WTC11 (cell line): ENCODE measurements at regions not wholly inside any gene's neighbourhood (a gene's known extent, or its start where the extent isn't known, plus 50 kb on each side); places are given as distances from the start of the nearest gene placed in this dataset.

ENCODE experiments used
- ATAC-seq: fragments of 200-7000 bp; cut with Tn5 transposase; 2 replicates; pipeline ENCODE4 v1.10.0; 2021; ENCODE audit warnings: mild to moderate bottlenecking, moderate library complexity
- CTCF ChIA-PET: fragments of 300-600 bp; sonication (Branson Sonifier 250); formaldehyde crosslinking; loops from one replicate; lab custom pipeline; 2021; ENCODE audit warnings: antibody characterized with exemption; lab: Charles Lee
- POLR2A ChIA-PET: fragments of 350-600 bp; sonication (Branson Sonifier 250); formaldehyde crosslinking; loops from one replicate; lab custom pipeline; 2021; ENCODE audit warnings: antibody characterized with exemption; lab: Charles Lee
- DNase-seq: peaks from one replicate; pipeline ENCODE4 v3.0.0; 2021; ENCODE audit warnings: low spot score
- H3K27ac Mint-ChIP-seq: 2 replicates; pipeline ENCODE4 v1.8.0; 2021; ENCODE audit warnings: mixed read lengths
- H3K27me3 Mint-ChIP-seq: 2 replicates; pipeline ENCODE4 v1.8.0; 2021; ENCODE audit warnings: low read depth, mild to moderate bottlenecking, moderate library complexity, mixed read lengths
- H3K36me3 Mint-ChIP-seq: 2 replicates; pipeline ENCODE4 v1.8.0; 2021; ENCODE audit warnings: mixed read lengths
- H3K4me1 Mint-ChIP-seq: 2 replicates; pipeline ENCODE4 v1.8.0; 2022; ENCODE audit warnings: mixed read lengths
- H3K4me3 Mint-ChIP-seq: 2 replicates; pipeline ENCODE4 v1.8.0; 2021; ENCODE audit warnings: mild to moderate bottlenecking, moderate library complexity, mixed read lengths
- H3K9me3 Mint-ChIP-seq: 2 replicates; pipeline ENCODE4 v1.8.0; 2021; ENCODE audit warnings: mixed read lengths
- CTCF ChIP-seq: fragments of 200-600 bp; IDR thresholded peaks from 2 replicates; pipeline ENCODE4 v1.8.0; 2022; ENCODE audit warnings: antibody characterized with exemption
- EMX1 ChIP-seq: fragments of 250-450 bp; sonication (Bioruptor Pico); IDR thresholded peaks from 2 replicates; pipeline ENCODE4 v1.8.0; 2021; ENCODE audit warnings: mild to moderate bottlenecking
- FOXK1 ChIP-seq: sonication (generic); formaldehyde crosslinking; IDR thresholded peaks from 2 replicates; pipeline ENCODE4 v1.8.0; 2022; ENCODE audit warnings: mild to moderate bottlenecking, moderate library complexity, missing genetic modification reagents
- FOXP4 ChIP-seq: sonication (generic); formaldehyde crosslinking; IDR thresholded peaks from 2 replicates; pipeline ENCODE4 v1.8.0; 2022; ENCODE audit warnings: mild to moderate bottlenecking, missing genetic modification reagents
- HMGA2 ChIP-seq: fragments of 250-450 bp; sonication (Bioruptor Pico); IDR thresholded peaks from 2 replicates; pipeline ENCODE4 v1.4.0; 2021; ENCODE audit warnings: mild to moderate bottlenecking, moderate library complexity
- NFATC4 ChIP-seq: fragments of 250-450 bp; sonication (Bioruptor Pico); IDR thresholded peaks from 2 replicates; pipeline ENCODE4 v1.9.0; 2021; ENCODE audit warnings: mild to moderate bottlenecking
- NFE2L1 ChIP-seq: sonication (generic); formaldehyde crosslinking; IDR thresholded peaks from 2 replicates; pipeline ENCODE4 v1.8.1; 2023; ENCODE audit warnings: missing genetic modification reagents
- NR1H2 ChIP-seq: sonication (generic); formaldehyde crosslinking; IDR thresholded peaks from 2 replicates; pipeline ENCODE4 v1.9.0; 2021; ENCODE audit warnings: mild to moderate bottlenecking, moderate library complexity, missing genetic modification reagents
- PRDM15 ChIP-seq: sonication (generic); formaldehyde crosslinking; IDR thresholded peaks from 2 replicates; pipeline ENCODE4 v1.8.0; 2022; ENCODE audit warnings: missing genetic modification reagents
- RELA ChIP-seq: sonication (generic); formaldehyde crosslinking; IDR thresholded peaks from 2 replicates; pipeline ENCODE4 v1.8.1; 2022; ENCODE audit warnings: missing genetic modification reagents, mild to moderate bottlenecking, borderline replicate concordance
- USF2 ChIP-seq: sonication (generic); formaldehyde crosslinking; IDR thresholded peaks from 2 replicates; pipeline ENCODE4 v1.8.1; 2023; ENCODE audit warnings: mild to moderate bottlenecking, missing genetic modification reagents, moderate library complexity
- ZNF263 ChIP-seq: sonication (generic); formaldehyde crosslinking; IDR thresholded peaks from 2 replicates; pipeline ENCODE4 v1.8.1; 2022; ENCODE audit warnings: low read depth, mild to moderate bottlenecking, moderate library complexity, missing genetic modification reagents
- ZNF396 ChIP-seq: fragments of 250-450 bp; sonication (Bioruptor Pico); IDR thresholded peaks from 2 replicates; pipeline ENCODE4 v1.8.0; 2021; ENCODE audit warnings: mild to moderate bottlenecking, moderate library complexity, borderline replicate concordance

- TF ChIP-seq PRDM15 (CRISPR knock-in tag): no peak
Measured at GRCh38 chr5:52661903-52662595, 125.7 kb upstream of the ITGA1 start (continued).

- H3K9me3 Mint-ChIP-seq: no peaks in the 10 kb centered on the region
- H3K27me3 Mint-ChIP-seq: no peaks in the 10 kb centered on the region; the same call in 1 of the 2 replicates
- H3K4me3 Mint-ChIP-seq: no peak overlapping the region
- DNase-seq (no peak), ATAC-seq (no peak)
- POLR2A ChIA-PET: no interaction called here
- H3K36me3 Mint-ChIP-seq: no peaks in the 10 kb centered on the region
- H3K4me1 Mint-ChIP-seq: peaks cover 3% of the 10 kb centered on the region; the same call in 1 of the 2 replicates
- TF ChIP-seq FOXP4 (CRISPR knock-in tag) (no peak), NR1H2 (CRISPR knock-in tag) (no peak), NFATC4 (CRISPR knock-in tag) (no peak), NFE2L1 (CRISPR knock-in tag) (no peak), EMX1 (CRISPR knock-in tag) (no peak), USF2 (CRISPR knock-in tag) (no peak), CTCF (no peak), ZNF396 (CRISPR knock-in tag) (no peak), ZNF263 (CRISPR knock-in tag) (no peak), RELA (CRISPR knock-in tag) (no peak)
- CTCF ChIA-PET: interaction anchor here (1.0 kb wide), 1 partner anchor 27 kb away, joined by 3 read pairs; no protein-coding TSS in a partner anchor
- H3K27ac Mint-ChIP-seq: no peak overlapping the region
Measured at GRCh38 chr5:52665559-52665958, 122.2 kb upstream of the ITGA1 start.

- Mint-ChIP-seq H3K36me3 (no peaks in the 10 kb centered on the region), H3K27ac (no peak overlapping the region), H3K4me1 (peaks cover 4% of the 10 kb centered on the region; the same call in 1 of the 2 replicates), H3K27me3 (no peaks in the 10 kb centered on the region; the same call in 1 of the 2 replicates), H3K9me3 (no peaks in the 10 kb centered on the region), H3K4me3 (no peak overlapping the region)
- TF ChIP-seq FOXK1 (CRISPR knock-in tag): no peak
- peak; percentile 95 for TF ChIP-seq HMGA2 (CRISPR knock-in tag)
- ChIA-PET CTCF (no interaction called here), POLR2A (no interaction called here)
- no peak for DNase-seq
- no peak for ATAC-seq
Measured at GRCh38 chr5:52668139-52668538, 119.6 kb upstream of the ITGA1 start.
